ENCODE measurements at regions not wholly inside any gene's neighbourhood (a gene's known extent, or its start where the extent isn't known, plus 50 kb on each side); places are given as distances from the start of the nearest gene placed in this dataset.

DNA sequence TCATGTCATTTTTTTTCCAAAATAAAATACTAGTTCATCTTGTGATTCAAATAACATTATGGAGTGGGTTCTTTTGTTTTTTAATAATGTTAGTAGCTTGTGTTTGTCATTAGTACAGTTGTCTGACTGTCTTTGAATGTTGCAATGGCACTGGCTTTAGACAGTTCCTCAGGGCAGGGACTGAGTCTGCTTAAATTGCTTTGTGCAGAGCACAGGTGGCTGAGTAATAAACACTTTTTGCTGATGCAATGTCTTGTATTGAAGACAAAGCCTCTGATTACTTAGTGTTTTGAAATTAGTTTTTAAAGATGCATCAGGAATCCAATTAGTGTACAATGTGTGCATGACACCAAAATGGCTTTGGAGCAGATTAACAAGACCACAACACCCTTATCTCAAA is 88.7 kb upstream of the PCDH9 start:
- ChIA-PET POLR2A (no interaction called here), CTCF (interaction anchor here (0.7 kb wide), 1 partner anchor 9 kb away, joined by 3 read pairs; no protein-coding TSS in a partner anchor)
- DNase-seq (ENCODE audit: extremely low spot score) = no peak
- no peak for TF ChIP-seq CTCF (IDR thresholded peaks at IDR 0.05; ENCODE audit: control extremely low read depth, extremely low read depth, low read depth, missing control alignments)

- ChIA-PET CTCF (interaction anchor here (0.7 kb wide), 1 partner anchor 8 kb away, joined by 3 read pairs; no protein-coding TSS in a partner anchor), POLR2A (no interaction called here)
- DNase-seq (ENCODE audit: extremely low spot score) = no peak
- no peak for TF ChIP-seq CTCF (IDR thresholded peaks at IDR 0.05; ENCODE audit: control extremely low read depth, extremely low read depth, low read depth, missing control alignments)
Measured at GRCh38 chr13:67318398-67318797, 88.3 kb upstream of the PCDH9 start.

- POLR2A ChIA-PET = no interaction called here
- TF ChIP-seq CTCF (IDR thresholded peaks at IDR 0.05; ENCODE audit: control extremely low read depth, extremely low read depth, low read depth, missing control alignments) = no peak
- CTCF ChIA-PET = no interaction called here
- DNase-seq (ENCODE audit: extremely low spot score) = no peak
Measured at GRCh38 chr13:67314405-67314804, 84.3 kb upstream of the PCDH9 start.

- DNase-seq (ENCODE audit: extremely low spot score) = no peak
- CTCF ChIA-PET = no interaction called here
- POLR2A ChIA-PET = no interaction called here
- no peak for TF ChIP-seq CTCF (IDR thresholded peaks at IDR 0.05; ENCODE audit: control extremely low read depth, extremely low read depth, low read depth, missing control alignments)
Measured at GRCh38 chr13:67308004-67308772, 78.1 kb upstream of the PCDH9 start.

DNA sequence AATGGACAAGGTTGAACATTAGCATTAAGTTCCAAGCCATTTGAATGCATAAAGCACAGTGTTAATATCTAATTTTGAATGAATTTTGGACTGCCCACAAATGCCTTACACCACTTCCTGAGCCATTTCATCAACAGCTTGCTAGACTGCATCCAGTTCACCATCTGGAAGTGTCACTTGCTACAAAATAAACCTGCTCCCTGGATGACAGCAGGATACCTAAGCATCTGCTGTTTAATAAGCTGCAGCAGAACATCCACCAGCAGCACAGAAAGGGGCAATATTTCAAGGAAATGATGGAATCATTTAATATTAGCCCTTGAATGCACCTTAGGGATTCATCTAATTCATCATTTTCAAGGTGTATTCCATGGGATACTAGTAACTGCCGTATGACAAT is 76.6 kb upstream of the PCDH9 start:
- ChIA-PET POLR2A (no interaction called here), CTCF (no interaction called here)
- TF ChIP-seq CTCF (IDR thresholded peaks at IDR 0.05; ENCODE audit: control extremely low read depth, extremely low read depth, low read depth, missing control alignments) = no peak
- DNase-seq (ENCODE audit: extremely low spot score) = no peak

DNA sequence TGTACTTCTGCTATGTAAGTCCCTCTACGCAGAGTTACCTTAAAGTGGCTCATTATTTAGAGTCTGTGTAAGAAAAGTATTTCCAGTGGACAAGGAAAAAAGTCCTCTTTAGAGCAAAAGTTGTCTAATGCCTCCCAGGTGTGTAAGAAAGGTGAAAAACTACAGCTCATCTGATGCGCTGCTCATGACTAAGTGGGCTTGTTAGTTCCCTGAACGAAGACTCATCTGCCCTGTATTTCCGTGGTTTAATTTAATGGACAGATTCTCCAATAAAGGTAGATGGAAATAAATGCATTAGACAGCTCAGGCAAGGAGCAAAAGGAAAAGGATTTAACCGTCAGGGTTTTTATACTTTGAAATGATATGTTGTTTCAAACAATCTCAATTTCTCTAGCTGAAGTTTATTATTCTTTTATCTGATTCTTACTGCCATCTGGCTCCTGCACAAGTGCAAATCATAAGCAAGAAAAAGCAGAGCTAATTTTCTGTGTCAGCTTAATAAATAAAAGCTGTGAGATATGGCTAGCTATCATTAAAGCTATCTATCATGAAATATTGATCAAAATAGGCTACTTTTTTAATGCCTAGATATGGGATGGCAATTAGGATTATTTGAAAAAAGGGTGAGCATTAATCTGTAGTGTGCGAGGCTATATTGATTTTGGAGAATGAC is 73.7 kb upstream of the PCDH9 start:
- ChIA-PET CTCF (interaction anchor here (2.1 kb wide), 1 partner anchor 13 kb away, joined by 8 read pairs; no protein-coding TSS in a partner anchor), POLR2A (no interaction called here)
- TF ChIP-seq CTCF (IDR thresholded peaks at IDR 0.05; ENCODE audit: control extremely low read depth, extremely low read depth, low read depth, missing control alignments) = no peak
- no peak for DNase-seq (ENCODE audit: extremely low spot score)

All from GM10248 (cell line).